GM23248 (cell line): ENCODE measurements at regions not wholly inside any gene's neighbourhood (a gene's known extent, or its start where the extent isn't known, plus 50 kb on each side); places are given as distances from the start of the nearest gene placed in this dataset.

Experiments
- EZH2 ChIP-seq: fragments of 200-600 bp; sonication (generic); IDR thresholded peaks from 2 replicates; pipeline ENCODE4 v1.6.1; 2018; ENCODE audit warnings: antibody characterized with exemption, mild to moderate bottlenecking; ENCODE audit not compliant: insufficient read depth, poor library complexity, severe bottlenecking
- EZH2phosphoT487 ChIP-seq: fragments of 200-600 bp; sonication (generic); IDR thresholded peaks from 2 replicates; pipeline ENCODE4 v1.6.1; 2018; ENCODE audit warnings: antibody characterized with exemption, moderate library complexity, mild to moderate bottlenecking, low read depth; ENCODE audit not compliant: insufficient read depth

DNA sequence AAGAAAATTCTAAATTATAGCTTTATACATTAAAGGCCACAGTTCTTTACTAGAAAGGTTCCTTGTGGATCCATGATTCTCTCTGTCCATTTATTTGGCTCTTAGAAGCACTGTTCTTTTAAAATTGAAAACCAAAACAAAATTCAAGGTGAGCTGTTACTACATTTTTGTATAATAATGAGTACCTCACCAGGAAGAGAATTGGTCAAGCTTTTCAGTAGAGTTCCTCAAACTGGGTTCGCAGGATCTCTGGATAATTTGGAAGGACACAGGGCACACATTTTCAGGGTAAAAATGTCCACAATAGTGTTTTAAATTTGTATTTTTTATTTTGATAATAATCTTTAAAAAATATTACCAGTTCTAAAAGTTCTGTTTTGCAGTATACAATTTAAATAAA lies 93.0 kb downstream of the PPP1R3A start:
- TF ChIP-seq EZH2phosphoT487 (no peak), EZH2 (no peak)
